Heart right ventricle (tissue), 16 donors: ENCODE measurements at regions not wholly inside any gene's neighbourhood (a gene's known extent, or its start where the extent isn't known, plus 50 kb on each side); places are given as distances from the start of the nearest gene placed in this dataset.

ENCODE experiments used
- ATAC-seq, 8 donors: fragments of 200-7000 bp; cut with Tn5 transposase; one replicate each; pipeline ENCODE4 v1.9.1; 2020; ENCODE audit warnings: mild to moderate bottlenecking in 8 of 8, moderate library complexity in 8 of 8, moderate number of reproducible peaks in 1 of 8
- DNase-seq, 2 donors: peaks; one replicate each; pipeline ENCODE4 v3.0.0-alpha.2; 2020
- H3K27ac ChIP-seq, 10 donors: fragments of 200-600 bp; sonication (generic) in 2 of 10; one replicate each; pipeline versions ENCODE4 v1.5.0 to v1.8.0; 2020 to 2022; ENCODE audit warnings: mild to moderate bottlenecking in 3 of 10
- H3K27me3 ChIP-seq, 7 donors: fragments of 200-600 bp; one replicate each; pipeline ENCODE4 v1.8.0; 2021 to 2022; ENCODE audit warnings: mild to moderate bottlenecking in 2 of 7
- H3K36me3 ChIP-seq, 9 donors: fragments of 200-600 bp; sonication (generic) in 1 of 9; one replicate each; pipeline versions ENCODE4 v1.5.0 to v1.8.0; 2020 to 2022; ENCODE audit warnings: mild to moderate bottlenecking in 2 of 9
- H3K4me1 ChIP-seq, 9 donors: fragments of 200-600 bp; sonication (generic) in 1 of 9; one replicate each; pipeline versions ENCODE4 v1.5.0 to v1.8.0; 2020 to 2022; ENCODE audit warnings: mild to moderate bottlenecking in 4 of 9
- H3K4me3 ChIP-seq, 10 donors: fragments of 200-600 bp; sonication (generic) in 2 of 10; one replicate each; pipeline versions ENCODE4 v1.5.0 to v1.8.0; 2020 to 2022; ENCODE audit warnings: mild to moderate bottlenecking in 7 of 10, moderate library complexity in 2 of 10
- H3K9me3 ChIP-seq, 11 donors: fragments of 200-600 bp in 10 of 11; sonication (generic) in 2 of 11; one replicate each; pipeline versions ENCODE4 v1.5.0 to v1.8.0; 2013 to 2022; ENCODE audit warnings: mild to moderate bottlenecking in 2 of 11, control low read depth in 1 of 11, moderate library complexity in 1 of 11
- WGBS, 2 donors: extraction: QIAGEN DNeasy Blood & Tissue Kit; methylation state at CpG; one replicate each; pipeline ENCODE4 v1.1.7; 2013; ENCODE audit warnings: inconsistent platforms in 1 of 2; 5-methylcytosine and 5-hydroxymethylcytosine counted together
- intact Hi-C, 10 donors: fragments of 100-400 bp; cut with DNase I; formaldehyde crosslinking; loops; one replicate each; pipeline versions ENCODE4 v1.11.1 to v1.14.2; 2022
- TF ChIP-seq, protein P1 (sequence below), 9 donors: fragments of 200-600 bp; sonication (generic) in 2 of 9; IDR thresholded peaks; one replicate each; pipeline versions ENCODE4 v1.5.0 to v1.8.0; 2021 to 2022; ENCODE audit warnings: antibody characterized with exemption in 9 of 9, mild to moderate bottlenecking in 5 of 9, moderate library complexity in 1 of 9
- donor health status: Arrhythmogenic right ventricular cardiomyopathy.
- donor health status: ischemic (EF 13 %, LVEDD 7.1; RV severe dilation, severe dysfunction).
- donor health status: healthy with polysubstance abuse.
- donor health status: DM: no; HTN: yes; CAD: no.
- donor health status: DM: no; HTN: no; CAD: no.
- donor health status: ischemic (EF 25% LVEDD 6.9; RV normal size, moderate dysfunction).
- donor health status: ischemic (EF 25% LVEDD 5.7; RV mildly dilated, moderate dysfunction).
- donor health status: healthy.
- donor health status: DM: yes; HTN: yes; CAD: no.
- donor health status: Ischemic cardiomyopathy.
- donor health status: ischemic (EF 35%, LVEDD 5.7; RV mildly dilated, moderate dysfunction).
- donor health status: nonischemic (EF 11% LVEDD 7.7; RV severe dilation, severe dysfunction).
- donor health status: DM: yes; HTN: yes; CAD: no.
- donor health status: PGD.
- donor health status: ischemic (EF 29% LVEDD 5.4; RV normal size, mild dysfunction).
- donor health status: nonischemic (EF 23%, LVEDD 6.1; RV moderate dilation, normal function).

- intact Hi-C loops = loop anchor here in 6 of 10 donors (5.0 to 10.0 kb wide), 2 partner anchors 225 to 228 kb away; partner anchors contain the start of gene ANKRD50 (in 6 of the 6)
- Histone ChIP-seq H3K9me3 (no peaks in the 10 kb centered on the region), H3K27me3 (no peaks in the 10 kb centered on the region), H3K4me1 (peaks cover 0 to 53% (median 33%) of the 10 kb centered on the region in 9 donors), H3K36me3 (no peaks in the 10 kb centered on the region), H3K27ac (peak overlapping the region in 6 of 10 donors; percentile 32 to 71 (median 50)), H3K4me3 (no peak overlapping the region)
- DNase-seq = no peak
- 43 to 67% methylated on average over 1 of the region's 1 CpG for WGBS, 2 donors
- TF ChIP-seq, protein P1, sequence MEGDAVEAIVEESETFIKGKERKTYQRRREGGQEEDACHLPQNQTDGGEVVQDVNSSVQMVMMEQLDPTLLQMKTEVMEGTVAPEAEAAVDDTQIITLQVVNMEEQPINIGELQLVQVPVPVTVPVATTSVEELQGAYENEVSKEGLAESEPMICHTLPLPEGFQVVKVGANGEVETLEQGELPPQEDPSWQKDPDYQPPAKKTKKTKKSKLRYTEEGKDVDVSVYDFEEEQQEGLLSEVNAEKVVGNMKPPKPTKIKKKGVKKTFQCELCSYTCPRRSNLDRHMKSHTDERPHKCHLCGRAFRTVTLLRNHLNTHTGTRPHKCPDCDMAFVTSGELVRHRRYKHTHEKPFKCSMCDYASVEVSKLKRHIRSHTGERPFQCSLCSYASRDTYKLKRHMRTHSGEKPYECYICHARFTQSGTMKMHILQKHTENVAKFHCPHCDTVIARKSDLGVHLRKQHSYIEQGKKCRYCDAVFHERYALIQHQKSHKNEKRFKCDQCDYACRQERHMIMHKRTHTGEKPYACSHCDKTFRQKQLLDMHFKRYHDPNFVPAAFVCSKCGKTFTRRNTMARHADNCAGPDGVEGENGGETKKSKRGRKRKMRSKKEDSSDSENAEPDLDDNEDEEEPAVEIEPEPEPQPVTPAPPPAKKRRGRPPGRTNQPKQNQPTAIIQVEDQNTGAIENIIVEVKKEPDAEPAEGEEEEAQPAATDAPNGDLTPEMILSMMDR (IDR thresholded peaks at IDR 0.05) = no peak
- no peak for ATAC-seq
Observed at GRCh38 chr4:124939908-124940307, 227.4 kb upstream of the ANKRD50 start.

DNA sequence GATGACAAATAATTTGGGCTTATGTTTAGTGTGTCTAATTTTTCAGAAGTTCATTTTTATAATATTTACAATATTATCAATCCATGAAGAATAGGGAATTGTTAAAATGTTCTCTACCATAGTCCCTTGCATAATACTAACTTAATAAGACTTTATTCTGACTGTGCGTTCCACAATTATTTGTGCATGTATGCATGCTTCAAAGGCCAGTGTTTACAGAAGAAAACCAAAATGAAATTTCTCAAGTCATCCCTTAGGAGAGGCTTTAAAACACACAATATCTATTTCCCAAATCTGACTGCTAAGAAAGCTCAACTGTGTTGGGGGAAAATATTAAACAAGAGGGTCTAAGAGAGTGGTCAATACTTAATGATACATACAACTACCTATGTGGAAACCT is 226.3 kb upstream of the ANKRD50 start:
- ATAC-seq (no peak), DNase-seq (no peak)
- Histone ChIP-seq H3K27me3 (no peaks in the 10 kb centered on the region), H3K27ac (peak overlapping the region in 1 of 10 donors; percentile 59), H3K4me3 (no peak overlapping the region), H3K36me3 (no peaks in the 10 kb centered on the region), H3K9me3 (no peaks in the 10 kb centered on the region), H3K4me1 (peaks cover 0 to 55% (median 33%) of the 10 kb centered on the region in 9 donors)
- intact Hi-C loops = loop anchor here in 3 of 10 donors (10.0 kb wide), 1 partner anchor 224 kb away; the partner anchor contains the start of gene ANKRD50 (in 3 of the 3)
- TF ChIP-seq, protein P1 (IDR thresholded peaks at IDR 0.05) = no peak
- WGBS, 2 donors = 97 to 98% methylated on average over 1 of the region's 1 CpG

DNA sequence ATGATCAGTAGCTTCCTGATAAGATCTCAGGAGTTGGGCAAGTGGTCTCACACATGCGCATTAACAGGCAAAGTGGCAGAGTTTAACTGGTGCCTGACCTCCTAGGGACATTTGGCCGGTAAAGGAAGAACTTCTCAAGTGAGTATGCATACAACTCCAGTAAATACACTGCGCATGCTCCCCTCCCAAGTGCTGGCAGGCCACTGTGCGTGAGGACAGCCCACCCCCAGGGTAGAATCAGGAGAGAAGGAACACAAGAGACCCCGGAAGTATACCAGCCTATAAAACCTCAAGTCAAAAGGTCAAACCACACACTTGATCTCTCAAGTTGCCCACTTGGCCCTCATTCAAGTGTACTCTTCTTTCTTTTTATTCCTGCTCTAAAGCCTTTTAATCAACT is 225.5 kb upstream of the ANKRD50 start:
- TF ChIP-seq, protein P1 (IDR thresholded peaks at IDR 0.05) = no peak
- DNase-seq (no peak), ATAC-seq (no peak)
- 75 to 78% methylated on average over 5 of the region's 5 CpGs for WGBS, 2 donors
- intact Hi-C loops = loop anchor here in 3 of 10 donors (10.0 kb wide), 1 partner anchor 223 kb away; the partner anchor contains the start of gene ANKRD50 (in 3 of the 3)
- Histone ChIP-seq H3K4me1 (peaks cover 0 to 58% (median 33%) of the 10 kb centered on the region in 9 donors), H3K9me3 (no peaks in the 10 kb centered on the region), H3K36me3 (no peaks in the 10 kb centered on the region), H3K27ac (no peak overlapping the region), H3K4me3 (no peak overlapping the region), H3K27me3 (no peaks in the 10 kb centered on the region)

DNA sequence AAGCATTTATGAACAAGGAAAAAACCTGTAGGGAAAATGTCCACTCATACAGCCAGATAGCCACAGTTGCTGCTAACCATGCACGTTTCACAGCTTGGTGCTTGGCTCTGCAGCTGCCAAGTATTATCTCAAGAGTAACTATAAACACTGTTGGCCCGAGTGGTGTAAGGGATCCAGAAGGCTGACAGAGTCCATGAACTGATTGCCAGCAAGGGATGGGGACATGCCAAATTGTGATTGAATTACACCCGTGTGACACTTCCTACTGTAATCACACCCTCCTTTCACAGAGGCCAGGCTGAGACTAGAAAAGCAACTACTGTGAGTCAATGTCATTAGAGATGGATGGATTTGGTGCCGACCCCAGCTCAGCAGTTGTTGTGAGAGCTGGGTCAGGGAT is 223.9 kb upstream of the ANKRD50 start:
- Histone ChIP-seq H3K9me3 (no peaks in the 10 kb centered on the region), H3K4me1 (peaks cover 0 to 57% (median 33%) of the 10 kb centered on the region in 9 donors), H3K4me3 (no peak overlapping the region), H3K27me3 (no peaks in the 10 kb centered on the region), H3K27ac (peak overlapping the region in 5 of 10 donors; percentile 9 to 57 (median 22)), H3K36me3 (no peaks in the 10 kb centered on the region)
- WGBS, 2 donors = 2 to 7% methylated on average over 4 of the region's 4 CpGs
- DNase-seq (peak; percentile 29 to 83), ATAC-seq (peak; percentile 91 to 99 (median 96))
- intact Hi-C loops = loop anchor here in 3 of 10 donors (10.0 kb wide), 1 partner anchor 222 kb away; the partner anchor contains the start of gene ANKRD50 (in 3 of the 3)
- TF ChIP-seq, protein P1 (IDR thresholded peaks at IDR 0.05) = no peak
